Osteoblast (primary cell): ENCODE measurements at regions not wholly inside any gene's neighbourhood (a gene's known extent, or its start where the extent isn't known, plus 50 kb on each side); places are given as distances from the start of the nearest gene placed in this dataset.

Experiments used
- DNase-seq: peaks from one replicate; pipeline ENCODE4 v3.0.0; 2011; ENCODE audit warnings: low spot score, mixed read lengths; ENCODE audit not compliant: insufficient read length; ENCODE audit errors: missing footprints
- H2AFZ ChIP-seq: 2 replicates; pipeline ENCODE4 v1.6.0; 2011; ENCODE audit warnings: mild to moderate bottlenecking, low read length
- H3K27ac ChIP-seq: 2 replicates; pipeline ENCODE4 v1.5.1; 2011; ENCODE audit warnings: mild to moderate bottlenecking, low read depth, low read length, moderate library complexity
- H3K27me3 ChIP-seq: 2 replicates; pipeline ENCODE4 v1.6.0; 2012; ENCODE audit warnings: mild to moderate bottlenecking, control low read depth, inconsistent platforms, low read length, moderate library complexity; ENCODE audit not compliant: insufficient read depth
- H3K36me3 ChIP-seq: 2 replicates; pipeline ENCODE4 v1.5.1; 2011; ENCODE audit warnings: mild to moderate bottlenecking, low read length, control low read depth, moderate library complexity; ENCODE audit not compliant: insufficient read depth
- H3K4me1 ChIP-seq: 2 replicates; pipeline ENCODE4 v1.5.1; 2011; ENCODE audit warnings: mild to moderate bottlenecking, low read length, control low read depth, moderate library complexity; ENCODE audit not compliant: insufficient read depth
- H3K4me2 ChIP-seq: 2 replicates; pipeline ENCODE4 v1.6.0; 2011; ENCODE audit warnings: mild to moderate bottlenecking, low read length; ENCODE audit not compliant: insufficient read depth
- H3K4me3 ChIP-seq: fragments of 200-600 bp; sonication (generic); 3 replicates; pipeline ENCODE4 v1.5.1; 2012; ENCODE audit warnings: mild to moderate bottlenecking, low read length, inconsistent platforms; ENCODE audit not compliant: insufficient read depth
- H3K79me2 ChIP-seq: 2 replicates; pipeline ENCODE4 v1.6.0; 2012; ENCODE audit warnings: mild to moderate bottlenecking, low read length, control low read depth, inconsistent platforms; ENCODE audit not compliant: insufficient read depth
- H3K9me3 ChIP-seq: 2 replicates; pipeline ENCODE4 v1.5.1; 2011; ENCODE audit warnings: low read depth, low read length, control low read depth
- H4K20me1 ChIP-seq: 2 replicates; pipeline ENCODE4 v1.6.0; 2012; ENCODE audit warnings: mild to moderate bottlenecking, low read length, control low read depth; ENCODE audit not compliant: insufficient read depth
- CTCF ChIP-seq: IDR thresholded peaks from 2 replicates; pipeline ENCODE4 v1.5.1; 2011; ENCODE audit warnings: mild to moderate bottlenecking, low read depth, low read length, moderate library complexity; ENCODE audit errors: extremely low read depth

GRCh38 chr12:33560653-33561208 is 121.1 kb upstream of the SYT10 start:
- TF ChIP-seq CTCF = no peak
- H3K4me1 ChIP-seq = no peaks in the 10 kb centered on the region
- no peak for DNase-seq
- H3K36me3 ChIP-seq = no peaks in the 10 kb centered on the region
- no peak overlapping the region for H2AFZ ChIP-seq
- H3K9me3 ChIP-seq = peaks cover 4% of the 10 kb centered on the region
- no peaks in the 10 kb centered on the region for H3K79me2 ChIP-seq
- no peak overlapping the region for H3K4me2 ChIP-seq
- H4K20me1 ChIP-seq = no peaks in the 10 kb centered on the region
- H3K27ac ChIP-seq = no peak overlapping the region
- no peak overlapping the region for H3K4me3 ChIP-seq
- H3K27me3 ChIP-seq = no peaks in the 10 kb centered on the region

GRCh38 chr12:33562401-33562800 is 122.8 kb upstream of the SYT10 start:
- TF ChIP-seq CTCF = no peak
- peaks cover 4% of the 10 kb centered on the region for H3K9me3 ChIP-seq
- H3K4me1 ChIP-seq = no peaks in the 10 kb centered on the region
- no peaks in the 10 kb centered on the region for H3K36me3 ChIP-seq
- no peaks in the 10 kb centered on the region for H3K27me3 ChIP-seq
- no peak overlapping the region for H3K4me3 ChIP-seq
- no peak for DNase-seq
- H3K79me2 ChIP-seq = no peaks in the 10 kb centered on the region
- H3K27ac ChIP-seq = no peak overlapping the region
- H3K4me2 ChIP-seq = no peak overlapping the region
- H2AFZ ChIP-seq = no peak overlapping the region
- H4K20me1 ChIP-seq = no peaks in the 10 kb centered on the region

GRCh38 chr12:33566403-33566802 is 126.8 kb upstream of the SYT10 start:
- Histone ChIP-seq H3K4me1 (no peaks in the 10 kb centered on the region), H3K36me3 (no peaks in the 10 kb centered on the region), H3K79me2 (no peaks in the 10 kb centered on the region), H3K27ac (no peak overlapping the region), H3K9me3 (peaks cover 4% of the 10 kb centered on the region), H3K4me2 (no peak overlapping the region), H3K27me3 (no peaks in the 10 kb centered on the region), H3K4me3 (no peak overlapping the region), H4K20me1 (no peaks in the 10 kb centered on the region), H2AFZ (no peak overlapping the region)
- DNase-seq = no peak
- no peak for TF ChIP-seq CTCF

- Histone ChIP-seq H3K36me3 (no peaks in the 10 kb centered on the region), H3K4me3 (no peak overlapping the region), H3K4me2 (no peak overlapping the region), H3K27ac (no peak overlapping the region), H3K27me3 (no peaks in the 10 kb centered on the region), H3K9me3 (no peaks in the 10 kb centered on the region), H2AFZ (no peak overlapping the region), H3K79me2 (no peaks in the 10 kb centered on the region), H3K4me1 (no peaks in the 10 kb centered on the region), H4K20me1 (no peaks in the 10 kb centered on the region)
- TF ChIP-seq CTCF = no peak
- DNase-seq = no peak
Observed at GRCh38 chr12:33575346-33575745, 135.7 kb upstream of the SYT10 start.
